CD4-positive, alpha-beta T cell treated with Interleukin-10 for 1 hour (primary cell): ENCODE measurements at regions not wholly inside any gene's neighbourhood (a gene's known extent, or its start where the extent isn't known, plus 50 kb on each side); places are given as distances from the start of the nearest gene placed in this dataset.
A peak's percentile ranks its signal among the peaks of the same experiment; 100 is the strongest.
"Not testable (repeated sequence)": the region's sequence is repeated elsewhere in the genome, so short reads cannot be mapped to it uniquely, and the experiment has no call there.

Experiments used
- DNase-seq: peaks from one replicate; pipeline ENCODE4 v3.0.0-alpha.2; 2020

DNA sequence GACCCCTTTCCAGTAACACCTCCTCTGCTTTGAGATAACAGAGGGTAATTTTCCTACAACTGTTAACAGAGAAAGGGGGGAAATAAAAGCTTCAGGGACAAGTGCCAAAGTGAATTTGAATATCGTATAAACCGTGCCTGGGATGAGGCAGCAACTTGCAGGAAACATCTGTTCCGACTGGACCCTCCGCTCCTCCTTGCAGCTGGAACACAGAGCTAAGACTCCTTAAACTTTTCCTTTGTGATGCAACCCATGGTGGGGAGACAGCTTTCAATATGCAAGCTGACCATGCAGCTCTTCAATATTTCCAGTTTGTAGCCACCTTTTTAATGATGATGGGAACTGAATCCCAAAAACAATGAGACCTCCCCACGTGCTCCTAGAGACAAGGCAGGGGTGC, 432.6 kb downstream of the ZNF536 start:
- no peak for DNase-seq

DNA sequence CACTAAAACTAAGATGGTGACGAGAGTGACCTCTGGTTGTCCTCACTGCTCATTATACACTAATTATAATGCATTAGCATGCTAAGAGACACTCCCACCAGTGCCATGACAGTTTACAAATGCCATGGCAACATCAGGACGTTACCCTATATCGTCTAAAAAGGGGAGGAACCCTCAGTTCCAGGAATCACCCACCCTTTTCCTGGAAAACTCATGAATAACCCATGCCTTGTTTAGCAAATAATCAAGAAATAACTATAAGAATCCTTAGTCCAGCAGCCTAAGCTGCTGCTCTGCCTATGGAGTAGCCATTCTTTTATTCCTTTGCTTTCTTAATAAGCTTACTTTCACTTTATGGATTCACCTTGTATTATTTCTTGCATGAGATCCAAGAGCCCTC, 432.1 kb downstream of the ZNF536 start:
- not testable (repeated sequence) for DNase-seq

DNA sequence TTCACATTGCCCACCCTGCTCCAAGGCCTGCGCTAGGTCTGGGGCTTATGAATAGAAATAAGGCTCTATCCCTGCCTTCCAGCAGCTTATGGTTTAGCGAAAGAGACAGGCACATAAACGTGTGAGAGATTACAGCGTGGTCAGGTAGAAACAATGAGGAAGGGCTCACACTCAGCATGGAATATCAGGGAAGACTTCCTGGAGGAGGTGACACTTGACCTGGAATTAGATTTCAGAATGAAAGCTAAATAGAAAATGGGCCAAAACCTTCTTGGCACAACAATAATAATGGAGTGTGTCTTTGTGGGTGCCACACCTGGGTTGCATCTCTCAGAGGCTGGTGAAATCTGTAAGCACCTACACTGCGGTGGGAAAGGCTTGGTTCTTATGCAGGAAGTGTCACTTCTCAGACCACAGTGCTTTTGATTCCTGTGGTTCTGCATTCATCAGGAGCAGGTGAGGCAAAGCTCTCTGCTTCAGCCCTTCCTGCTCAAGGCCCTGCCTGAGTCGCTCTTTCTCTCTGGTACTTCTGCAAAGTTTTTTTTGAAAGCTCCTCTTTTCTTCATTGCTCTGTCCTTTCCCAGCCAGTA, 430.3 kb downstream of the ZNF536 start:
- DNase-seq = no peak

DNA sequence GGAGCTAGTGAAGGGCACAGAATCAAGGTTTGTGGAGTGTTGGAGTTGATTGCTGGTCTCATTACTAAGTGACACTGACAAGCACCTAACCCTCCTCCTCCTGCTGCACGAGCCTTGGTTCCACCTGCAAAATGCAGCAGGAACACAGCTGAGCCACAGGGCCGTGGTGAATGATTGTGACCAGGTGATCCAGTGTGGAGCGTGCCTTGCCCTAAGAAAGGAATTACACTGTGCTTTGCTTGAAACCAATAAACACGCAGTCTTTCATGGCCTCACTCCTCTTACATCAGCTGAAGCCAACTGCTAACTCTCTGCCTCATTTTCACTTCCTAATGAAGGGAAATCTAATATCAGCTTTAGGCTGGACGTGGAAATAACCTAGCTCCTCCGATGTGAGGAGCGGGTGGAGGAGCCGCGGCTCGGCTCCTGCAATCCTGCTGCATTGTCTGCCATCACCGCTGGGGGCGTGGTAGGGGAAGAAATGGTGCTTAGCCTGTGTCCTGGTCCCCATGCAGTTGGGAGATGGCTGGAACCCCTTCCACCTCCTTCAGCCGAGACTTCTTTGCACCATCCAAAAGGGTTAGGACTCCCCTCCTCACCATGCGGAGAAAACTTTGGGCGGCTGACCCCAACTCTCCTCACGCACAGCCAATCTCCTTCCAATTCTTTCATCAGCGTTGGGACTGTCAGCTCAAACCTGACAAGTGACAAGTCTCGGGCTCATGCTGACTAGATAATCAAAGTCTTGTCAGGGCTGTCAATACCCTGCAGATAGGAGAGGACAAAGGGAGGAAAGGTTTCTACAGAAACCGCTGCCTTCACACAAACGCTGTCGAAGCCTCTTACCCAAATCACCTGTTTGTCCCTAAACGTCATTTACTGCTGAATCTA, 427.9 kb downstream of the ZNF536 start:
- DNase-seq = peak; percentile 5

DNA sequence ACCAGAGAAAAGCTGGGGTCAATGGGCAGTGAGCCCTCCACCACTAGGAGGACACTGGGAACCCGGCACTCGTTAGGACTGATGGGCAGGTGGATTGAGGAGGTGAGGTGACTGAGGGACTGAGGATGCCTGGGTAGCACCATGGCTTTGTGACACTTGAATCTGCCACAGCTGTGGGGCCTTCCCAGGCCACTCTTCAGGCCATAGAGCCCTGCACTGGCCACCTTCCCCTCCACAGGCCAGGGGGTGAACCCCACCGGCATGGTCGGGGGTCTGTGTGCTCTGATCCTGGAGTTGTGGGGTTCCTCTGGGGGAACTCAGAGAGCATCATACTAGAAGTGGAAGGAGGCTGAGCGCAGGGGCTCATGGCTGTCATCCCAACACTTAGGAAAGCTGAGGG, 423.5 kb downstream of the ZNF536 start:
- DNase-seq = no peak

DNA sequence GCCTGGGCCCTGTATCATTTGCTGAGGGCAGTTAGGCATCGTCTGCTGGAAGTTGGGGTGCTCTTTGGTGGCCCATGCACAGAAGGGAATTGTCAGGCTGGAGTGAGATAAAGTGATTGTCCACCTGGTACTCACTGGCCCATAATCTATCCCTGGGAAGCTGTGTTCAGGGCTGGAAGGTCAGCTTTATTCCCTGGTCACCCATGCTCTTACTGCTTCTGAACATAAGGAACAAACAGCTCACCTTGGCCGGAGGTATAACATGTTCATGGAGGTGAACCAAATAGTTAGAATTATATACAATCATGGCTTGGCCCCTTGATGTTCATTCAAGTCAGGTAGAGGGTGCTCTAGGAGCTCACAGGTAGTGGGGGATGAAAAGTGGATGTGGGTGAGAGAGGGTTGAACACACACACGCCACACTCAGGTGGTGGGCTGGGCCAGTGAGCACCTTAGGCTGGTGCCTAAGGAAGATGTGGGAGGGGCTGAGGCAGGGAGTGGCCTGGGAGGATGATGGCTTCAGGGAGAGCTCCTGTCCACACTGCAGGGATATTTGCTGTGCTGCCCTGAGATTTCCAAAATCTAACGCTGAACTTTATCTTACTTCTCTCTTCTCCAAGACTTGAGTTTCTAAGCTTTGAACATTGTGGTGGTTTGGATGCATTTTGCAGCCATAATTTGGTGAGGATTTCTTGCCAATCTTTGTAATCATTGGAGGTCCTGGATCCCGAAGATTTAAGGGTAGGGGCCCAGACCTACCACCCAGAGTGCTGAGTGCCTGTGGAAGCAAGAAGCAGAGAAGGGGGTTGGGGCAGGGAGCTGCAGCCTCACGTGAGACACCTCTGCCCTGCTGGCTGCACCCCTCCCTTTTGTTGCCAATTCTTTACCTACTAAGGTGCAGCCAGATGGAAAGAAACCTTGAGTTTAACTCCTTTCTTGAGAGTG, 420.6 kb downstream of the ZNF536 start:
- no peak for DNase-seq

DNA sequence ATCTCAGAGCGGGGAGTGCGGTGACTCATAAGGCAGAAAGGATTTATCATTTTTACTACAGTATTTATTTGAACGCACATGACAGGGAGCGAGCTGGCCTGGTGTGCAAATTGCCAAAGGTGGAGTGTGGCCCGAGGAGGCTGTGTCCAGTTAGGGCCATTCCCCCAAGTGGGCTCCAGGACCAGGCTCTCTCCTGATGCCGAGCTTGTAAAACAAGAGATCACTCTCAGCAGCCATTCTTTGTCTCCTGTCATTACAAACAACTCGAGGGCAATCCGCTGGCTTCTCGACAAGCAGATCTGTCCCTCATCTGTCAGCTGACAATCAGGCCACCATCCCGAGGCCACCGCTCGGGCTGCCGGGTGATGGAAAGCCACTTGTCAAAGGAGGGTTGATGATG, 418.9 kb downstream of the ZNF536 start:
- no peak for DNase-seq

DNA sequence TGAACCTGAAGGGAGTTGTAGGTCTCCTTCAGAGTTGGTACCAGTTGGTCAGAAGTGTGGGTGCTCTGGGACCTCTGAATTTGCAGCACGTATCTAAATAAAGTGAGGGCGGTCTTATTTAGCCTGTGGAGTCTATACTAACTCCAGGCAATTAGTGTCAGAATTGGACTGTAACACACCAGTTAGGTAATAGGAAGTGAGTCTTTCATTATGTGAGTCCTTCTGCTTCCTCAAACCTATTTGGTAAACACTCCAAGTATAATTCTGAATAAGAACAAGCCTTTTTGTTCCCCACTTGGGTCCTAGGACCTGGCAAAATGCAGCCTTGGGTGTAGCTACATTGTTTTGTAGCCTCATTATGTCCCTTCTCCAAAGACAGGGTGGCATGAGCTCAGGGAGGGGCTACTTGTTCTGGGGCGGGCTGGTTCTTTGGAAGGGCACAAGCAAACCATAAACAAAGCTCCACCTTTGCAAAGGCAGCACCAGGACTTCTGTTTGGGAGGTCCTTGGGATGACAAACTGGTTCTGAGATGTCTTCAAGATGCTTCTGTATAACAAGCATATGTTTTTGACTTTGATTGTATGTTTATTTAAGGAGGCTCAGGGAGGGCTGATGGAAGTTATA, 418.0 kb downstream of the ZNF536 start:
- DNase-seq = no peak

DNA sequence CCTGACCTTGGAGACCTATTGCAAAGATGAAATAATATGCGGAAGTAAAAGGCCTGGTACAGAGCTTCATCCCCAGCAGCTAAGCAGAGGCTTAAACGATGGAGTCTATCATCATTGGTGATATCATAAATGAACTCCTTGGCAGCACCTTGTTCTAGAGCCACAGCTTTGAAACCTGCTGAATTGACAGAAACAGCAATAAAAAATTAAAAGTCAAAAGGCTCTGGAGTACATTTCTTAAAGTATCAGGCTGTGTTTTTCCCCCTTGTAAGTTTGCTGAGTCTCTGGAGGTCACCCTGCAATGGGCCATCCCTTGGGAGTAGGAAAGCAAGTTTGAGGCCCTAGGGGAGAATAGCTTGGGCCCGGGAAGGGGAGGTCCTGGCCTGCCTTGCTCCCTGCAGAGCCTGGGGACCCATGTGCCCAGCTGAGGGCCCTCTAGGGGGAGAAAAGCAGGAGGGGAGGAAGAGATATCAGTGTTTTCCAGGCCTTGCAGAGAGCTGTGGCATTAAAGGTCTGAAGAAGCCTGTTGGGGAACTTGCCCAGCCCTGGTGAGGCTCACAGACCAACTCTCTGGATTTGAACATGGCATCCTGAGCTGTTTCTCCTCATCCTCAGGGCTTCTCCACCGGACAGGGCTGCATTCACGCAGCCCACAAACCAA, 416.1 kb downstream of the ZNF536 start:
- DNase-seq = no peak

DNA sequence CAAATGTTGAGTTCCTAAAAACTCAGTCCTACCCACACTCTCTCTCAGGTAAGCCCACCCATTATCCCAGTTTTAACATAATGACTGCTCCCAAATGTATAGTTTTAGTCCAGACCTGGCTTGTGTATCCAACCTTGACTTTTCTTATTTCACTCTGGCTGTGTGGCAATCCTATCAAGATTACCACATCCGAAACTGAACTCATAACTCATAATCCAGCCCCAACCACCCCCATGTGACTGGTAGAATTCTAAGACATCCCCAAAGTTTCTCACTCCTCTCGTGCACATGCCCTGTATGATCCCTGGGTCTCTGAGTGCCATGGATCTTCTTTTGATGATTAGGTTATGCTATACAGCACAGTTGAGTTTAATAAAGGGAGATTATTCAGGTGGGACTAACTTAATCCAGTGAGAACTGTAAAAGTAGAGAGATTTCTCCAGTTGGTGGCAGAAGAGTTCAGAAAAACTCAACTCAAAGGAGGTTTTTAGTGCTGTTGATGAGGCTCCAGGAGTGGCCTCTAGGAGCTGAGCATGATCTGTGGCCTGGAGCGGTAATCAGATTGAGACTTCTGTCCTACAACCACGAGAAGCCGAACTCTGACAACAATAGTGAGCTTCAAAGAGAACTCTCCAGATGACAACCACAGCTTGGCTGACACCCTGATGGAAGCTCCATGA, 413.4 kb downstream of the ZNF536 start:
- no peak for DNase-seq

DNA sequence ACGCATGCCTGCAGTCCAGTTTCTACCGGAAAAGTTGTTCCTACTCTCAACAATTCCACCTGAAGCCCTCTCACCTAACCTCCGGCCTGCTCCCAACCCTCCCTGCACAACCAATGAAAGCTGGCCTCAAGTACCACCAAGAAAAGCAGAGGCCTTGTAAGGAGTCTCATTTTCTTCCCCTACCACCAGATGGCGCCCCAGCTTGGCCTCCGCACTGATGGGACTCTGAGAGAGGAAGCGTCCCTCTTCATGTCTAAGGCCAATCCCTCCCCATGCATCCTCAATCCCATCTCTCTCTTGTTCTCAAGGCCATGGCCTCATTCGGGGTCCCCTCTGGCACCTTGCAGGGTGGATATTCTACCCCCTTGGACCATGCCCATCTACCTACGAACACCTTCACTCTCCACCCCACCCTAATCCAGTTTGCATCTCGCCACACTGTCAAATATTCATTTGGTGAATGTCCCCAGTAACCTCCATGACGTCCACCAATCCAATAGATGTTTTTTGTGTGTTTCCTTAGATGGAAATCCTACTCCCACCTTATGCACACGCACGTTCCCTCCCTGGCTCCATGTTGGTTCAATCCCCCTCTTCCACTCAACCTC, 412.8 kb downstream of the ZNF536 start:
- DNase-seq = peak; percentile 56

DNA sequence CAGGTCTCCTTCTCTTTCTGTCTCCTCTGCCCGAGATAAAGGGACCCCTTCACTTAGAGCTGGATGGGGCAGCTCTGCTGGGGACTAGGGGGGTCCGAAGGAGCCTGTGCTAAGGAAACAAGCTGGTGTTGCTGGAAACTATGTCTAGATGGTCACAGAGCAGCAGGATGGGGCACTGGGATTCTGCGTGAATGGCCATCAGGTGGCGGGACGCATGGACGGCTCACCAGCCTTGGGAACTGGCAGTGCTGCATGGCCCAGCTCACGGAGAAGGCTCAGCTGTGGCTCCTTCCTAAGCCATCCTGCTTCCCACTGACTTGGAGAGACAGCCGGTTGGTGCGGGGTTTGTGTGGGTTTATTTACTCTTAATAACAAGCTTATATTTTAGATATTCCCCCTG, 411.8 kb downstream of the ZNF536 start:
- DNase-seq = no peak

DNA sequence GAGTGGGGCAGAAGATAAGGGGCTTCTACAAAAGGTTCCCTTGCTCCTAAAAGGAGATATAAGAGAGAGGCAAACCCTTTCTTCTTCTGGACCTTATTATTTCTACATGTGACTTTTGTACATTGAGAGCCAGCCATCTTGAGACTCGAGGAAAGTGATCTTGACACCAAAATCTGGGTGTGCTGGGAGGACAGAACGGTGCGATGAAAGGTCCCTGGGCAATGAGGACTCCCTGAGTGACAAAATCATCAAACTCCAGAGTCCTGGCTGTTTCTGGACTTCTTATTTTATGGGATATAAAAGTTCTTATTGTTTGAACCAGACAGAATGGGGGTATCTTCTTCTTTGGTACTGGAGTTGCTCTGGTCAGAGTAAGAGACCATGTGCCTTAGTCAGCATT, 411.0 kb downstream of the ZNF536 start:
- DNase-seq = no peak

DNA sequence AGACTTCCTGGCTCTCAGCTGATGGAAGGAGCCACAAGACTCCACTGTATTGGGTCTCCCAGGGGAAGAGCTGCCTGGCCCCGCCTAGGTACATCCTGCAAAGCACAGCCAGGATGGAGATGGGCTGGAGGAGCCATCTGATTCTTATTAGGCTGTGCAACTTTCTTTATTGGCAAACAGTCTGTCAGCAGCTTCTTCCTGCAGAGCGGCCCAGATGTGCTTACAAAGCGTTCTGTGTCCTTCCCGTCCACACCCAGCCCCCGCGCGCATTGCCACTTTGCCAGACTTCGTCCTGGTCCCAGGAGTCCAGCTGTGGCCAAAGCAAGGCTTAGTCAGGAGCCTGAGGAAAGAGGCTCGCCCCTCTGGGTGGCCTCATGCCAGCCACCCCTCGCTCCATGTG, 409.3 kb downstream of the ZNF536 start:
- no peak for DNase-seq

DNA sequence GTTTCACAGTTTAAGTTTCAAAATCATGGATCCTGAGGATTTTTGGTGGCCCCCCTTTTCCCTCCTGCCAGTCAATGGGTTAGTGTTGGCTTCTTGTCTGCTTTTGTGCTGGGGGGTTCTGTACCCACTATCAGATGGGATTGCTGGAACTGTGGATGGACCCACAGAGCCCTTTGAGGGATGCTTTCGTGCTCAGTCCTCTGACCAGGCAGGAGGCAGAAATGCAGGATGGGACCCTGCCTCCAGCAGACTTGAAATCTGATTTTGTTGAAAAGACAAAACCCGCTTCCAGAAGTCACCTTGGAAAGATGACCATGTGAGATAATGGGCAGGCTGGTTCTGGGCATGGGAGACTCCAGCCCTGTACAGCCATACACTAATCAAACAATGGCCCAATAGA, 408.9 kb downstream of the ZNF536 start:
- no peak for DNase-seq

DNA sequence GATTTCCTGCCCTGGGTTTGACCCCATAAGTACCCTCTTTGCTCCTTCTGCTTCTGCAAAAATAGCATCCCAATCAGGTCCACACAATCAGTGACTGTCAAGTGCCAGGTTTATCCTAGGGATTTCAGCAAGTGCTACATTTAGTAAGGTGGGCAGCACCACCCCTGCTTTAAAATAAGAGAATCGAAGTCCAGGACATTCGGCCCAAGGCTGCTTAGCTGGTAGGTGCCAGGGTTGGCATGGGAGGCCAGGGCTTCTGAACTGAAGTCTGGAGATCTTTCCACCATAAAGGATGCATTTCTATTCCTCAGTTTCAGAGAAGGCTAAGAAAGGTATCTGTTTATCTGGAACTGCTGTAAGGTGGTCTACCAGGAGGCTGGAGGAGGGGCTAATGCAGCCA, 408.3 kb downstream of the ZNF536 start:
- no peak for DNase-seq

DNA sequence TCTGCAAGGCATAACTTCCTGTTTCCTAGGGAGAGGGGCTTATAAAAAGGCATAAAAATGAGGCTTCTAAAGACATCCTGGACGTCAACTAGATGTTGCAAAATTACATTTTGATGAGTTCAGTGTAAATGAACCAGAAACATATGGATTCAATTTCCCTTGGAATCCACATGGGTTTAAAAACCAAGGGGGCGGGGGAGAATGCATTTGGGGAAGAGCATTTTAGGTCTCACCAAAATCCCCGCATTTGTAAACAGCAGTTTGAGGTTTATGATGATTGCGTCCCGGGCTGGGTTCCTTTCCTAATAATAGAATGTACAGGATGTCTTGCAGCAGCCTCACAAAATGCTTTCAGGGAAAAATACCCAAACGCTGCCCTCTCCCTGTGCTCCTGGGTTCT, 407.8 kb downstream of the ZNF536 start:
- DNase-seq = no peak

DNA sequence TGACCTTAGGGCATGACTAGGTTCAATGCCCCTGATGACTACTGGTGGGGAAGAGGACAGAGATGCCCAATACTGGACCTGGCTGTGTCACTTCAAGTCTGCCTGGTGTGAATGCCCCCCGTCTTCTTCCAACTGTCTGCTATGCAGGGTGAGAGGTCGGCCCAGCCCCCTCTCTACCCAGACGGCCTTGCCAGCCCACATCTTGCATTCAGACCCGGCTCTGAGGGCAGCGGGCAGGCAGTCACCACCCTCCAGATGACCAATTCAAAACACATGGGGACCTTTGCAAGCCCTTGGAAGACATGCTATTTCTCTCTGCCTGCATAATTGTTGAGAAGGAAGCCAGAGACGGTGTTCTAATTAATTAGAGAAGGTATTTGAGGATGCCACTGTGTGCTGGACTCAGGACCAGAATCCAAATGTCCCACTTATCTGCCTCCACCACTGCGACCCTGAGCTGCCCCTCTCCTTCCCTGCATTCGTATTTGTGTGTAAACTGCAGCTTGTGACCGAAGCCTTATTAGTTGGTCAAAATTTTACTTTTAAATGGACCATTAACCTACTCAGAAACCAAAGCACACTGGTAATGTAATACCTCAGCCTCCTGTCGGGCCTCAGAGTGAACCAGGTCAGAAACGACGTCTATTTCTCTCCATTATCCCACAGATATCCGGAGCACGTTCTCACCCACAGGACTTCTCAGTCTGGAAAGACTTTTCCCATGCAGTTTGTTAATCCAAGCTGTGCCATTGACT, 407.0 kb downstream of the ZNF536 start:
- no peak for DNase-seq

DNA sequence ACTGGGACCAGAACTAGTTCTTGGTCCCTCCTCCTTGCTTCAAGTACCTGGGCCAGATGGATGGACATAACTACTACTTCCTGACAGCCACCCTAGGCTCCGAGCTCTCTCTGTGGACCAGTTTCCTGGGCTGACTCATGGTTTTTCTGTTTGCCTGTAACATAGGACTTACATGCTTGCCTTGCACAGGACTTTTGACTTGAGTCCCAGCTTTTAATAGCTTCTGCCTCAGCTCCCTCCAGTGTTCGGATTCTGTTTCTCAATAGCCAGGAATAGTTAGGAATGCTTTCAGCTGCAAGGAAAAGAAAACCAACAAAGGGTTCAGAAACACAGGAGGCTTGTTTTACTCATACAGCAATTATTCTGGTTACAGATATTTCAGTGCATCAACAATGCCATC, 405.9 kb downstream of the ZNF536 start:
- DNase-seq = no peak

DNA sequence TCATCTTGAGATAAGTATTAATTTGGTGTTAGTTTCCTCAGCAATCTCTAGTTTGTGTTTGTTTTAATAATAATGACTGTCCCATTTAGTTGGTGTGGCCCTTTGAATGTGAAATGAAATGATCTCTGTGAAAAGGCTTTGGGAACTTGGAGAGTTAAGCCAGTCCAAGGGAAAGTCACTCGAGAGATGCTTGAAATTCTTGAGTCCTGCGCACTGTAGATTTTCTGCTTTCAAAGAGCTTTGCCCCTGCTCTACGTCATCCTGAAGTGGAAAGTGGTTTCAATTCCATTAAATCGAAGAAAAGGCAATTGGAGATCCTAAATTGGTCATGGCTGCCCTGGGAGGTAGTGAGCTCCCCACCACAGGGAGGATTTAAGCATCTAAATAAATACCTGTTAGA, 403.8 kb downstream of the ZNF536 start:
- no peak for DNase-seq
